Suppressor macrophage treated with lipopolysaccharide for 1 hour (primary cell): ENCODE measurements at regions not wholly inside any gene's neighbourhood (a gene's known extent, or its start where the extent isn't known, plus 50 kb on each side); places are given as distances from the start of the nearest gene placed in this dataset.
A peak's percentile ranks its signal among the peaks of the same experiment; 100 is the strongest.

ENCODE experiments used
- DNase-seq, 3 donors: peaks; one replicate each; pipeline ENCODE4 v3.0.0-alpha.2; 2020 to 2022

- no peak for DNase-seq
These were observed 78.7 kb downstream of the SIK1 start for GRCh38 chr21:43348170-43348766.

GRCh38 chr21:43347461-43348169, 79.3 kb downstream of the SIK1 start:
- no peak for DNase-seq

- no peak for DNase-seq
These were observed 80.4 kb downstream of the SIK1 start for GRCh38 chr21:43346551-43346950.

- DNase-seq, result peak; percentile 90 to 94 (median 92)
These were observed 81.1 kb downstream of the SIK1 start for GRCh38 chr21:43345746-43346409.

GRCh38 chr21:43345046-43345745, 81.7 kb downstream of the SIK1 start:
- DNase-seq, result no peak

GRCh38 chr21:43343992-43344886, 82.7 kb downstream of the SIK1 start:
- DNase-seq, result no peak

GRCh38 chr21:43343095-43343991, 83.6 kb downstream of the SIK1 start:
- no peak for DNase-seq

GRCh38 chr21:43342301-43342881, 84.5 kb downstream of the SIK1 start:
- no peak for DNase-seq

GRCh38 chr21:43341378-43342161, 85.4 kb downstream of the SIK1 start:
- no peak for DNase-seq

GRCh38 chr21:43340491-43341377, 86.2 kb downstream of the SIK1 start:
- DNase-seq, result peak in 2 of 3 donors; percentile 23 to 24

GRCh38 chr21:43339668-43340067, 87.3 kb downstream of the SIK1 start:
- DNase-seq, result no peak

GRCh38 chr21:43338951-43339350, 88.0 kb downstream of the SIK1 start:
- DNase-seq, result no peak

- DNase-seq, result no peak
These were observed 88.9 kb downstream of the SIK1 start for GRCh38 chr21:43337901-43338655.

GRCh38 chr21:43335119-43335518, 91.8 kb downstream of the SIK1 start:
- DNase-seq, result no peak

- no peak for DNase-seq
These were observed 92.5 kb downstream of the SIK1 start for GRCh38 chr21:43334214-43334958.

GRCh38 chr21:43333298-43334062, 93.5 kb downstream of the SIK1 start:
- DNase-seq, result peak; percentile 60 to 71 (median 65)

- DNase-seq, result no peak
These were observed 94.1 kb downstream of the SIK1 start for GRCh38 chr21:43332861-43333297.
